Parathyroid adenoma (tissue), 2 donors: ENCODE measurements at regions not wholly inside any gene's neighbourhood (a gene's known extent, or its start where the extent isn't known, plus 50 kb on each side); places are given as distances from the start of the nearest gene placed in this dataset.

Experiments
- H2AFZ ChIP-seq: fragments of 300-600 bp; sonication (generic); one replicate; pipeline ENCODE4 v1.7.0; 2017; ENCODE audit warnings: antibody characterized with exemption, mild to moderate bottlenecking
- H3K27ac ChIP-seq: fragments of 300-600 bp; sonication (generic); one replicate; pipeline ENCODE4 v1.7.0; 2017
- H3K27me3 ChIP-seq: fragments of 300-600 bp; sonication (generic); one replicate; pipeline ENCODE4 v1.7.0; 2017; ENCODE audit warnings: low read length; ENCODE audit not compliant: control insufficient read depth, insufficient read depth
- H3K36me3 ChIP-seq: fragments of 300-600 bp; sonication (generic); one replicate; pipeline ENCODE4 v1.7.0; 2017; ENCODE audit warnings: low read length; ENCODE audit not compliant: control insufficient read depth, insufficient read depth
- H3K4me1 ChIP-seq: fragments of 300-600 bp; sonication (generic); one replicate; pipeline ENCODE4 v1.7.0; 2017; ENCODE audit warnings: control low read depth
- H3K4me2 ChIP-seq: fragments of 300-600 bp; sonication (generic); one replicate; pipeline ENCODE4 v1.7.0; 2017; ENCODE audit warnings: low read length
- H3K4me3 ChIP-seq: fragments of 300-600 bp; sonication (generic); one replicate; pipeline ENCODE4 v1.7.0; 2017; ENCODE audit warnings: low read depth, low read length
- H3K79me2 ChIP-seq: fragments of 300-600 bp; sonication (generic); one replicate; pipeline ENCODE4 v1.7.0; 2017; ENCODE audit warnings: control low read depth
- H3K9ac ChIP-seq: fragments of 300-600 bp; sonication (generic); one replicate; pipeline ENCODE4 v1.7.0; 2017; ENCODE audit warnings: mild to moderate bottlenecking
- H3K9me3 ChIP-seq: fragments of 300-600 bp; sonication (generic); one replicate; pipeline ENCODE4 v1.7.0; 2017; ENCODE audit warnings: low read length; ENCODE audit not compliant: control insufficient read depth
- CTCF ChIP-seq: fragments of 300-600 bp; sonication (generic); IDR thresholded peaks from one replicate; pipeline ENCODE4 v1.7.0; 2017; ENCODE audit warnings: antibody characterized with exemption, mild to moderate bottlenecking
- donor health status: primary hyperparathyroidism.

GRCh38 chr18:24582771-24583170, 122.3 kb downstream of the HRH4 start:
- no peaks in the 10 kb centered on the region for H3K4me1 ChIP-seq
- no peaks in the 10 kb centered on the region for H3K27me3 ChIP-seq
- no peaks in the 10 kb centered on the region for H3K9me3 ChIP-seq
- H3K4me2 ChIP-seq, result no peak overlapping the region
- TF ChIP-seq CTCF, result no peak
- H2AFZ ChIP-seq, result no peak overlapping the region
- no peaks in the 10 kb centered on the region for H3K36me3 ChIP-seq
- no peaks in the 10 kb centered on the region for H3K79me2 ChIP-seq
- no peak overlapping the region for H3K27ac ChIP-seq
- H3K4me3 ChIP-seq, result no peak overlapping the region
- no peak overlapping the region for H3K9ac ChIP-seq

- H3K36me3 ChIP-seq, result no peaks in the 10 kb centered on the region
- H3K9ac ChIP-seq, result no peak overlapping the region
- no peak overlapping the region for H3K4me3 ChIP-seq
- no peaks in the 10 kb centered on the region for H3K79me2 ChIP-seq
- no peak overlapping the region for H3K27ac ChIP-seq
- no peaks in the 10 kb centered on the region for H3K9me3 ChIP-seq
- no peak overlapping the region for H2AFZ ChIP-seq
- no peak overlapping the region for H3K4me2 ChIP-seq
- no peaks in the 10 kb centered on the region for H3K4me1 ChIP-seq
- no peaks in the 10 kb centered on the region for H3K27me3 ChIP-seq
- no peak for TF ChIP-seq CTCF
These were observed 123.8 kb downstream of the HRH4 start for GRCh38 chr18:24584205-24584604.

- TF ChIP-seq CTCF, result no peak
- no peak overlapping the region for H3K4me3 ChIP-seq
- H3K27ac ChIP-seq, result no peak overlapping the region
- H3K9ac ChIP-seq, result no peak overlapping the region
- H3K79me2 ChIP-seq, result no peaks in the 10 kb centered on the region
- no peaks in the 10 kb centered on the region for H3K4me1 ChIP-seq
- H3K4me2 ChIP-seq, result no peak overlapping the region
- H3K36me3 ChIP-seq, result no peaks in the 10 kb centered on the region
- no peak overlapping the region for H2AFZ ChIP-seq
- H3K9me3 ChIP-seq, result peaks cover 2% of the 10 kb centered on the region
- no peaks in the 10 kb centered on the region for H3K27me3 ChIP-seq
These were observed 124.4 kb downstream of the HRH4 start for GRCh38 chr18:24584813-24585212.

- Histone ChIP-seq H2AFZ (no peak overlapping the region), H3K27me3 (no peaks in the 10 kb centered on the region), H3K36me3 (no peaks in the 10 kb centered on the region), H3K4me2 (no peak overlapping the region), H3K27ac (no peak overlapping the region), H3K4me3 (no peak overlapping the region), H3K9me3 (peaks cover 2% of the 10 kb centered on the region), H3K4me1 (no peaks in the 10 kb centered on the region), H3K9ac (no peak overlapping the region), H3K79me2 (no peaks in the 10 kb centered on the region)
- TF ChIP-seq CTCF, result no peak
These were observed 125.6 kb downstream of the HRH4 start for GRCh38 chr18:24585996-24586566.

- no peak overlapping the region for H3K4me2 ChIP-seq
- no peak overlapping the region for H3K27ac ChIP-seq
- no peaks in the 10 kb centered on the region for H3K27me3 ChIP-seq
- no peak for TF ChIP-seq CTCF
- H3K4me1 ChIP-seq, result no peaks in the 10 kb centered on the region
- no peak overlapping the region for H3K9ac ChIP-seq
- H3K36me3 ChIP-seq, result no peaks in the 10 kb centered on the region
- no peaks in the 10 kb centered on the region for H3K79me2 ChIP-seq
- no peak overlapping the region for H3K4me3 ChIP-seq
- H2AFZ ChIP-seq, result no peak overlapping the region
- H3K9me3 ChIP-seq, result peaks cover 2% of the 10 kb centered on the region
These were observed 126.4 kb downstream of the HRH4 start for GRCh38 chr18:24586662-24587360.
